WTC11 (cell line): ENCODE measurements at regions not wholly inside any gene's neighbourhood (a gene's known extent, or its start where the extent isn't known, plus 50 kb on each side); places are given as distances from the start of the nearest gene placed in this dataset.

Experiments
- ATAC-seq: fragments of 200-7000 bp; cut with Tn5 transposase; 2 replicates; pipeline ENCODE4 v1.10.0; 2021; ENCODE audit warnings: mild to moderate bottlenecking, moderate library complexity
- CTCF ChIA-PET: fragments of 300-600 bp; sonication (Branson Sonifier 250); formaldehyde crosslinking; loops from one replicate; lab custom pipeline; 2021; ENCODE audit warnings: antibody characterized with exemption; lab: Charles Lee
- POLR2A ChIA-PET: fragments of 350-600 bp; sonication (Branson Sonifier 250); formaldehyde crosslinking; loops from one replicate; lab custom pipeline; 2021; ENCODE audit warnings: antibody characterized with exemption; lab: Charles Lee
- DNase-seq: peaks from one replicate; pipeline ENCODE4 v3.0.0; 2021; ENCODE audit warnings: low spot score
- H3K27ac Mint-ChIP-seq: 2 replicates; pipeline ENCODE4 v1.8.0; 2021; ENCODE audit warnings: mixed read lengths
- H3K27me3 Mint-ChIP-seq: 2 replicates; pipeline ENCODE4 v1.8.0; 2021; ENCODE audit warnings: low read depth, mild to moderate bottlenecking, moderate library complexity, mixed read lengths
- H3K36me3 Mint-ChIP-seq: 2 replicates; pipeline ENCODE4 v1.8.0; 2021; ENCODE audit warnings: mixed read lengths
- H3K4me1 Mint-ChIP-seq: 2 replicates; pipeline ENCODE4 v1.8.0; 2022; ENCODE audit warnings: mixed read lengths
- H3K4me3 Mint-ChIP-seq: 2 replicates; pipeline ENCODE4 v1.8.0; 2021; ENCODE audit warnings: mild to moderate bottlenecking, moderate library complexity, mixed read lengths
- H3K9me3 Mint-ChIP-seq: 2 replicates; pipeline ENCODE4 v1.8.0; 2021; ENCODE audit warnings: mixed read lengths
- ATF2 ChIP-seq: sonication (generic); formaldehyde crosslinking; IDR thresholded peaks from 2 replicates; pipeline ENCODE4 v1.8.1; 2022; ENCODE audit warnings: low read depth, missing genetic modification reagents, borderline replicate concordance
- CBFB ChIP-seq: sonication (generic); formaldehyde crosslinking; IDR thresholded peaks from 2 replicates; pipeline ENCODE4 v1.8.1; 2022; ENCODE audit warnings: mild to moderate bottlenecking, low read depth, missing genetic modification reagents
- E2F1 ChIP-seq: sonication (generic); formaldehyde crosslinking; IDR thresholded peaks from 2 replicates; pipeline ENCODE4 v1.8.0; 2022; ENCODE audit warnings: mild to moderate bottlenecking, missing genetic modification reagents
- ELF4 ChIP-seq: sonication (generic); formaldehyde crosslinking; IDR thresholded peaks from 2 replicates; pipeline ENCODE4 v1.8.1; 2022; ENCODE audit warnings: low read depth, mild to moderate bottlenecking, moderate library complexity, missing genetic modification reagents
- GTF2I ChIP-seq: fragments of 250-450 bp; sonication (Bioruptor Pico); conservative IDR thresholded peaks from 2 replicates; pipeline ENCODE4 v1.4.0; 2021; ENCODE audit warnings: mild to moderate bottlenecking
- HMGA2 ChIP-seq: fragments of 250-450 bp; sonication (Bioruptor Pico); IDR thresholded peaks from 2 replicates; pipeline ENCODE4 v1.4.0; 2021; ENCODE audit warnings: mild to moderate bottlenecking, moderate library complexity
- MXD4 ChIP-seq: fragments of 250-450 bp; sonication (Bioruptor Pico); IDR thresholded peaks from 2 replicates; pipeline ENCODE4 v1.8.0; 2021; ENCODE audit warnings: mild to moderate bottlenecking, moderate library complexity, borderline replicate concordance
- SMAD4 ChIP-seq: sonication (generic); formaldehyde crosslinking; IDR thresholded peaks from 2 replicates; pipeline ENCODE4 v1.8.0; 2022; ENCODE audit warnings: mild to moderate bottlenecking, missing genetic modification reagents
- ZBTB21 ChIP-seq: sonication (generic); formaldehyde crosslinking; IDR thresholded peaks from 2 replicates; pipeline ENCODE4 v1.8.1; 2023; ENCODE audit warnings: mild to moderate bottlenecking, missing genetic modification reagents, borderline replicate concordance
- ZNF219 ChIP-seq: sonication (generic); formaldehyde crosslinking; IDR thresholded peaks from 2 replicates; pipeline ENCODE4 v1.8.0; 2023; ENCODE audit warnings: missing genetic modification reagents, mild to moderate bottlenecking, borderline replicate concordance
- ZNF232 ChIP-seq: sonication (generic); formaldehyde crosslinking; IDR thresholded peaks from 2 replicates; pipeline ENCODE4 v1.8.0; 2022; ENCODE audit warnings: mild to moderate bottlenecking, missing genetic modification reagents
- ZNF281 ChIP-seq: sonication (generic); formaldehyde crosslinking; IDR thresholded peaks from 2 replicates; pipeline ENCODE4 v1.8.0; 2023; ENCODE audit warnings: mild to moderate bottlenecking, missing genetic modification reagents
- ZNF532 ChIP-seq: fragments of 250-450 bp; sonication (Bioruptor Pico); IDR thresholded peaks from 2 replicates; pipeline ENCODE4 v1.9.0; 2021; ENCODE audit warnings: mild to moderate bottlenecking, borderline replicate concordance
- ZNF671 ChIP-seq: fragments of 250-450 bp; sonication (Bioruptor Pico); IDR thresholded peaks from 2 replicates; pipeline ENCODE4 v1.8.0; 2021; ENCODE audit warnings: mild to moderate bottlenecking

GRCh38 chr5:107323536-107323935, 347.2 kb downstream of the EFNA5 start (continued):
- TF ChIP-seq HMGA2 (CRISPR knock-in tag) (no peak), ZNF671 (CRISPR knock-in tag) (no peak), MXD4 (CRISPR knock-in tag) (no peak), SMAD4 (CRISPR knock-in tag) (no peak), ZNF281 (no peak), E2F1 (CRISPR knock-in tag) (no peak), ZNF232 (no peak), ELF4 (CRISPR knock-in tag) (no peak), ZNF219 (CRISPR knock-in tag) (no peak)

GRCh38 chr5:107322936-107323335, 347.8 kb downstream of the EFNA5 start:
- no peaks in the 10 kb centered on the region for H3K36me3 Mint-ChIP-seq
- no peak overlapping the region for H3K4me3 Mint-ChIP-seq
- ChIA-PET POLR2A (no interaction called here), CTCF (no interaction called here)
- no peaks in the 10 kb centered on the region for H3K9me3 Mint-ChIP-seq
- TF ChIP-seq ATF2 (CRISPR knock-in tag) (no peak), E2F1 (CRISPR knock-in tag) (no peak), ZNF532 (no peak), ZBTB21 (CRISPR knock-in tag) (no peak), GTF2I (no peak), CBFB (CRISPR knock-in tag) (no peak)
- H3K27me3 Mint-ChIP-seq: no peaks in the 10 kb centered on the region
- H3K27ac Mint-ChIP-seq: no peak overlapping the region
- H3K4me1 Mint-ChIP-seq: peaks cover 18% of the 10 kb centered on the region
- DNase-seq: no peak
- ATAC-seq: no peak
